GM12878 (cell line): ENCODE measurements at regions not wholly inside any gene's neighbourhood (a gene's known extent, or its start where the extent isn't known, plus 50 kb on each side); places are given as distances from the start of the nearest gene placed in this dataset.

Source experiments
- ATAC-seq: fragments of 200-7000 bp; cut with Tn5 transposase; 3 replicates; pipeline ENCODE4 v1.9.1; 2020; ENCODE audit warnings: mild to moderate bottlenecking, moderate library complexity
- BruUV-seq: library from RNA; stranded (reverse); fragments of 400-500 nt; replicated peaks from 2 replicates; lab custom pipeline; 2021; lab: Mats Ljungman, UMichigan
- CTCF ChIA-PET: fragments of 300-600 bp; sonication (Branson Sonifier 250); formaldehyde crosslinking; extraction: SDS; loops from one replicate; lab custom pipeline; 2021; ENCODE audit warnings: inconsistent platforms; lab: Yijun Ruan, JAX
- POLR2A ChIA-PET: fragments of 350-600 bp; formaldehyde crosslinking; extraction: SDS; loops from one replicate; lab custom pipeline; 2021; ENCODE audit warnings: inconsistent platforms; lab: Charles Lee
- RAD21 ChIA-PET: fragments of 300-600 bp; sonication (Branson Sonifier 250); formaldehyde crosslinking; loops from one replicate; lab custom pipeline; 2023; ENCODE audit warnings: antibody characterized with exemption; ENCODE audit not compliant: unreplicated experiment; lab: Charles Lee
- SMC1A ChIA-PET: fragments of 300-600 bp; sonication (Branson Sonifier 250); formaldehyde crosslinking; loops from one replicate; lab custom pipeline; 2023; ENCODE audit not compliant: unreplicated experiment, uncharacterized antibody; lab: Charles Lee
- DNase-seq: peaks from one replicate; pipeline ENCODE4 v3.0.0-alpha.2; 2011; ENCODE audit warnings: low read depth, low spot score
- FAIRE-seq: peaks from 3 replicates; lab custom pipeline; 2011; peaks lifted over from hg19 to GRCh38; lab: Jason Lieb, UNC
- H2AFZ ChIP-seq: 2 replicates; pipeline ENCODE4 v1.6.0; 2011; ENCODE audit warnings: low read depth, low read length, control low read depth; ENCODE audit not compliant: control insufficient read depth
- H3K27ac ChIP-seq: 2 replicates; pipeline ENCODE4 v1.5.1; 2011; ENCODE audit warnings: control low read depth; ENCODE audit not compliant: control insufficient read depth, insufficient read depth
- H3K27me3 ChIP-seq, 2 experiments: replicated peaks in 1 of 2; 2 replicates each; pipeline versions ENCODE4 v1.6.0 to v1.6.1; 2011; ENCODE audit warnings: low read length in 1 of 2; ENCODE audit not compliant: control insufficient read depth in 2 of 2, insufficient read depth in 2 of 2
- H3K36me3 ChIP-seq, 2 experiments: 2 replicates each; pipeline ENCODE4 v1.5.1; 2011; ENCODE audit warnings: low read length in 1 of 2; ENCODE audit not compliant: control insufficient read depth in 2 of 2, insufficient read depth in 2 of 2
- H3K4me1 ChIP-seq: 2 replicates; pipeline ENCODE4 v1.6.1; 2011; ENCODE audit warnings: mild to moderate bottlenecking, low read length, moderate library complexity, mixed read lengths; ENCODE audit not compliant: control insufficient read depth, insufficient read depth
- H3K4me2 ChIP-seq: 2 replicates; pipeline ENCODE4 v1.6.0; 2011; ENCODE audit warnings: control low read depth; ENCODE audit not compliant: control insufficient read depth, insufficient read depth
- H3K4me3 ChIP-seq: fragments of 200-600 bp; sonication (generic); 2 replicates; pipeline ENCODE4 v1.5.1; 2016
- H3K79me2 ChIP-seq: 2 replicates; pipeline ENCODE4 v1.6.0; 2011; ENCODE audit warnings: low read length; ENCODE audit not compliant: control insufficient read depth, insufficient read depth
- H3K9ac ChIP-seq: 2 replicates; pipeline ENCODE4 v1.8.0; 2011; ENCODE audit warnings: low read length, control low read depth, mixed read lengths; ENCODE audit not compliant: control insufficient read depth, insufficient read depth
- H3K9me3 ChIP-seq: replicated peaks from 3 replicates; pipeline ENCODE4 v1.5.1; 2011; ENCODE audit warnings: mild to moderate bottlenecking, low read length; ENCODE audit not compliant: control insufficient read depth, insufficient read depth
- H4K20me1 ChIP-seq: 2 replicates; pipeline ENCODE4 v1.6.0; 2011; ENCODE audit not compliant: control insufficient read depth, insufficient read depth
- CHD4 ChIP-seq: fragments of 200-600 bp; sonication (generic); IDR thresholded peaks from 2 replicates; pipeline ENCODE4 v1.6.1; 2016; ENCODE audit warnings: mild to moderate bottlenecking
- EP300 ChIP-seq, 2 experiments: fragments of 150-350 bp in 1 of 2; IDR thresholded peaks; 2 replicates each; pipeline ENCODE4 v1.6.1; 2011 to 2012; ENCODE audit warnings: low read depth in 2 of 2, low read length in 2 of 2, borderline replicate concordance in 1 of 2, improper control_type of control experiment in 1 of 2, inconsistent platforms in 1 of 2; ENCODE audit not compliant: control insufficient read depth in 1 of 2
- EZH2 ChIP-seq: IDR thresholded peaks from 2 replicates; pipeline ENCODE4 v1.6.1; 2012; ENCODE audit warnings: low read depth, mild to moderate bottlenecking, control low read depth, inconsistent platforms, low read length, borderline replicate concordance; ENCODE audit not compliant: control insufficient read depth
- JUND ChIP-seq: IDR thresholded peaks from 2 replicates; pipeline ENCODE4 v1.6.1; 2012; ENCODE audit warnings: low read depth, mild to moderate bottlenecking, low read length, improper control_type of control experiment, moderate library complexity
- MXI1 ChIP-seq: fragments of 150-350 bp; IDR thresholded peaks from 2 replicates; pipeline ENCODE4 v1.6.1; 2011; ENCODE audit warnings: low read depth, mild to moderate bottlenecking, inconsistent platforms, low read length, improper control_type of control experiment
- MYC ChIP-seq: IDR thresholded peaks from 2 replicates; pipeline ENCODE4 v1.6.1; 2011; ENCODE audit warnings: mild to moderate bottlenecking, low read length, moderate library complexity, inconsistent platforms; ENCODE audit not compliant: insufficient read depth, insufficient replicate concordance, insufficient read length, severe bottlenecking
- NR2F1 ChIP-seq: fragments of 450-650 bp; conservative IDR thresholded peaks from 2 replicates; pipeline ENCODE4 v1.6.1; 2017; ENCODE audit warnings: mild to moderate bottlenecking
- RAD51 ChIP-seq: fragments of 450-650 bp; IDR thresholded peaks from 2 replicates; pipeline ENCODE4 v1.6.1; 2016; ENCODE audit warnings: moderate library complexity, mild to moderate bottlenecking, inconsistent platforms
- SP1 ChIP-seq: IDR thresholded peaks from one replicate; pipeline ENCODE4 v1.6.1; 2011; ENCODE audit warnings: low read depth, low read length
- TBL1XR1 ChIP-seq: IDR thresholded peaks from 2 replicates; pipeline ENCODE4 v1.6.1; 2012; ENCODE audit warnings: low read depth, low read length, improper control_type of control experiment
- TCF3 ChIP-seq: IDR thresholded peaks from 2 replicates; pipeline ENCODE4 v1.6.1; 2012; ENCODE audit warnings: low read depth, mild to moderate bottlenecking, low read length, borderline replicate concordance; ENCODE audit not compliant: insufficient read depth
- YY1 ChIP-seq: IDR thresholded peaks from 2 replicates; pipeline ENCODE4 v1.6.1; 2011; ENCODE audit warnings: low read depth, mild to moderate bottlenecking, low read length
- WGBS: methylation state at CpG from one replicate; pipeline ENCODE4 v1.1.6; 2016; ENCODE audit warnings: low lambda C conversion rate; ENCODE audit not compliant: insufficient replicate concordance, insufficient coverage; ENCODE audit errors: missing lambda C conversion rate; 5-methylcytosine and 5-hydroxymethylcytosine counted together
- in situ Hi-C: fragments of 300-500 bp; cut with MboI; formaldehyde crosslinking; loops from 9 replicates; pipeline ENCODE4 v1.14.3; 2018; ENCODE audit warnings: mixed read lengths
- intact Hi-C: fragments of 100-400 bp; cut with micrococcal nuclease; formaldehyde crosslinking; loops from one replicate; pipeline ENCODE4 v1.14.2; 2022; ENCODE audit not compliant: unreplicated experiment
- TF ChIP-seq, protein P1 (sequence below): IDR thresholded peaks from 2 replicates; pipeline ENCODE4 v1.6.1; 2011; ENCODE audit warnings: low read depth, low read length, improper control_type of control experiment, borderline replicate concordance

- CTCF ChIA-PET, result no interaction called here
- RAD21 ChIA-PET, result no interaction called here
- in situ Hi-C loops, result loop anchor here (25.0 kb wide), 1 partner anchor 159 kb away; no protein-coding TSS in a partner anchor
- Histone ChIP-seq H3K36me3 (no peaks in the 10 kb centered on the region), H3K4me2 (no peak overlapping the region), H3K4me3 (no peak overlapping the region), H3K27ac (no peak overlapping the region), H3K4me1 (no peaks in the 10 kb centered on the region)
- 53% methylated on average over 16 of the region's 16 CpGs for WGBS
- POLR2A ChIA-PET, result no interaction called here
- ATAC-seq, result no peak
- SMC1A ChIA-PET, result no interaction called here
- FAIRE-seq, result no peak
- TF ChIP-seq MXI1, result no peak
- TF ChIP-seq, protein P1, sequence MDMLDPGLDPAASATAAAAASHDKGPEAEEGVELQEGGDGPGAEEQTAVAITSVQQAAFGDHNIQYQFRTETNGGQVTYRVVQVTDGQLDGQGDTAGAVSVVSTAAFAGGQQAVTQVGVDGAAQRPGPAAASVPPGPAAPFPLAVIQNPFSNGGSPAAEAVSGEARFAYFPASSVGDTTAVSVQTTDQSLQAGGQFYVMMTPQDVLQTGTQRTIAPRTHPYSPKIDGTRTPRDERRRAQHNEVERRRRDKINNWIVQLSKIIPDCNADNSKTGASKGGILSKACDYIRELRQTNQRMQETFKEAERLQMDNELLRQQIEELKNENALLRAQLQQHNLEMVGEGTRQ, result no peak
- no peak for TF ChIP-seq YY1
- TF ChIP-seq CHD4, result no peak
- TF ChIP-seq MYC, result no peak
- no peak for TF ChIP-seq RAD51
- TF ChIP-seq TCF3, result no peak
- TF ChIP-seq EP300 (IDR thresholded peaks at IDR 0.05; ENCODE audit: borderline replicate concordance in 1 of 2, control insufficient read depth in 1 of 2, low read depth in 2 of 2, low read length in 2 of 2), result no peak
- TF ChIP-seq SP1, result no peak
- no peak for TF ChIP-seq NR2F1
- TF ChIP-seq EZH2, result no peak
- TF ChIP-seq TBL1XR1, result no peak
- no peak for TF ChIP-seq JUND
- TF ChIP-seq, all 136 proteins: peak for 0
- no peaks in the 10 kb centered on the region for H3K79me2 ChIP-seq
- no peaks in the 10 kb centered on the region; the same call in 2 of the 3 replicates for H3K9me3 ChIP-seq
- H3K27me3 ChIP-seq, result no peaks in the 10 kb centered on the region
- no peak overlapping the region for H2AFZ ChIP-seq
- H4K20me1 ChIP-seq, result no peaks in the 10 kb centered on the region
- BruUV-seq, result no TSS peak
- H3K9ac ChIP-seq, result no peak overlapping the region
- intact Hi-C loops, result loop anchor here (10.0 kb wide), 1 partner anchor 48 kb away; no protein-coding TSS in a partner anchor
- no peak for DNase-seq
Measured at GRCh38 chr11:50246699-50247098, 214.0 kb downstream of the OR4C45 start.
